Naive thymus-derived CD8-positive, alpha-beta T cell (primary cell): ENCODE measurements at regions not wholly inside any gene's neighbourhood (a gene's known extent, or its start where the extent isn't known, plus 50 kb on each side); places are given as distances from the start of the nearest gene placed in this dataset.
A peak's percentile ranks its signal among the peaks of the same experiment; 100 is the strongest.

ENCODE experiments used
- ATAC-seq, 2 donors: fragments of 150-1000 bp; cut with Tn5 transposase in 1 of 2; sonication (Bioruptor Pico), chemical (Tn5 transposase) in 1 of 2; 1 replicate in 1 of 2; 2 replicates in 1 of 2; pipeline ENCODE4 v1.10.0; 2021; ENCODE audit warnings: mild to moderate bottlenecking in 2 of 2, moderate library complexity in 2 of 2
- POLR2A ChIA-PET: fragments of 350-600 bp; sonication (Branson Sonifier 250); formaldehyde crosslinking; loops from one replicate; lab custom pipeline; 2021; ENCODE audit warnings: antibody characterized with exemption; lab: Charles Lee
- DNase-seq, 10 donors: peaks; one replicate each; pipeline versions ENCODE4 v3.0.0 to v3.0.0-alpha.2; 2020 to 2022
- H3K27ac Mint-ChIP-seq, 10 donors: one replicate each; pipeline ENCODE4 v1.8.0; 2020 to 2022; ENCODE audit warnings: mild to moderate bottlenecking in 10 of 10, mixed read lengths in 10 of 10, moderate library complexity in 4 of 10, inconsistent platforms in 1 of 10
- H3K27me3 Mint-ChIP-seq, 5 donors: one replicate each; pipeline ENCODE4 v1.8.0; 2021 to 2022; ENCODE audit warnings: mixed read lengths in 5 of 5
- H3K36me3 Mint-ChIP-seq, 3 donors: one replicate each; pipeline ENCODE4 v1.8.0; 2020 to 2022; ENCODE audit warnings: mixed read lengths in 3 of 3, mild to moderate bottlenecking in 2 of 3, inconsistent platforms in 1 of 3
- H3K4me1 Mint-ChIP-seq, 4 donors: one replicate each; pipeline ENCODE4 v1.8.0; 2021 to 2022; ENCODE audit warnings: mixed read lengths in 4 of 4
- H3K4me3 Mint-ChIP-seq, 10 donors: one replicate each; pipeline ENCODE4 v1.8.0; 2020 to 2022; ENCODE audit warnings: mild to moderate bottlenecking in 10 of 10, mixed read lengths in 10 of 10, moderate library complexity in 6 of 10, inconsistent platforms in 1 of 10
- H3K9me3 Mint-ChIP-seq, 9 donors: one replicate each; pipeline ENCODE4 v1.8.0; 2020 to 2022; ENCODE audit warnings: mixed read lengths in 9 of 9, mild to moderate bottlenecking in 3 of 9, inconsistent platforms in 1 of 9, moderate library complexity in 1 of 9

GRCh38 chr5:2110137-2110933, 227.6 kb upstream of the IRX4 start:
- H3K4me3 Mint-ChIP-seq = no peak overlapping the region
- H3K4me1 Mint-ChIP-seq = no peaks in the 10 kb centered on the region
- peaks cover 0 to 24% (median 5%) of the 10 kb centered on the region in 5 donors for H3K27me3 Mint-ChIP-seq
- DNase-seq (no peak), ATAC-seq (no peak)
- POLR2A ChIA-PET = no interaction called here
- H3K36me3 Mint-ChIP-seq = peaks cover 0 to 13% (median 0%) of the 10 kb centered on the region in 3 donors
- H3K9me3 Mint-ChIP-seq = peaks cover 8 to 15% (median 10%) of the 10 kb centered on the region in 9 donors
- H3K27ac Mint-ChIP-seq = no peak overlapping the region

GRCh38 chr5:2109566-2109965, 226.8 kb upstream of the IRX4 start:
- Mint-ChIP-seq H3K4me3 (no peak overlapping the region), H3K27ac (no peak overlapping the region), H3K27me3 (peaks cover 0 to 16% (median 5%) of the 10 kb centered on the region in 5 donors), H3K9me3 (peaks cover 8 to 20% (median 10%) of the 10 kb centered on the region in 9 donors), H3K36me3 (peaks cover 0 to 13% (median 0%) of the 10 kb centered on the region in 3 donors), H3K4me1 (no peaks in the 10 kb centered on the region)
- ATAC-seq (no peak), DNase-seq (no peak)
- POLR2A ChIA-PET = no interaction called here

- peaks cover 0 to 13% (median 0%) of the 10 kb centered on the region in 3 donors for H3K36me3 Mint-ChIP-seq
- DNase-seq = no peak
- H3K27me3 Mint-ChIP-seq = peaks cover 0 to 14% (median 7%) of the 10 kb centered on the region in 5 donors
- no peak overlapping the region for H3K27ac Mint-ChIP-seq
- peaks cover 8 to 20% (median 10%) of the 10 kb centered on the region in 9 donors for H3K9me3 Mint-ChIP-seq
- POLR2A ChIA-PET = no interaction called here
- no peak for ATAC-seq
- no peak overlapping the region for H3K4me3 Mint-ChIP-seq
- H3K4me1 Mint-ChIP-seq = no peaks in the 10 kb centered on the region
Measured at GRCh38 chr5:2106721-2107120, 224.0 kb upstream of the IRX4 start.

DNA sequence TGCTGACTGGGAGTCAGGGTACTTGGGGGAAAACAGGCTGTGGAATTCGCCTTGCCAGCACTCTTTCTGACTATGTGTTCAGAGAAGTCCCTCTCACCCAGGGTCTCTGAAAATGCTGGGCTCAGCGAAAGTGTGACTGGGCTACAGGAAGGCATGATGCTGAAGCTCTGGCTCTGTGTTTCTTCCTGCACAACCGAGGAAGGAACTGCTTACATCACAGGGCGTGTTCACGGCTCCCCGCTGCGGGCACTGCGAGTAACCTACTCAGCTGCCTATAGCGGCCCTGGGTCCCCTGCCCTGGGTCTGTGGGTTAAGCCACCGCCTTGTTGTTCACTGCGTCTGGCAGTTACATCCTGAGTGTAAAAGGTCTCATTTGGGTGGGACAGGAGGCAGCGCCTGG, 222.4 kb upstream of the IRX4 start:
- POLR2A ChIA-PET = no interaction called here
- no peak for ATAC-seq
- Mint-ChIP-seq H3K4me1 (no peaks in the 10 kb centered on the region), H3K4me3 (no peak overlapping the region), H3K36me3 (peaks cover 0 to 13% (median 0%) of the 10 kb centered on the region in 3 donors), H3K27me3 (peaks cover 4 to 21% (median 12%) of the 10 kb centered on the region in 5 donors), H3K9me3 (peaks cover 8 to 20% (median 10%) of the 10 kb centered on the region in 9 donors), H3K27ac (peak overlapping the region in 1 of 10 donors; percentile 41)
- no peak for DNase-seq

DNA sequence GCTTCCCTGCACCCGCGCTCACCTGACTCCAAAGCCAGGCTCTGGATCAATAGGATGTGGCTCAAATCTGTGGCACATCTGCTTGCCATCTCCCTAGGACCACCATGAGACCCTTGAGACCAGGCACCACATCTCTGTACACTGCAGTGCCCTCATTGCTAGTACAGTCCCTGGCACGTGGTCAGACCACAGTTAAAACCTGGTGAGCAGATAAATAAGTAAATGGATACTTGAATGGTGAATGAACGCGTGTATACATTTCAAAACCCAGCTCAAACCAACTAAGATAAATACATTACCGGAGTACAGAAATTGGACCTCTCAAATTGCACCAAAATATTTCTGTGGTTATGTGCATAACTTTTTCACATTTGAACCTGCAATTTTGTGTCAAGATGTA, 221.2 kb upstream of the IRX4 start:
- H3K36me3 Mint-ChIP-seq = peaks cover 0 to 13% (median 0%) of the 10 kb centered on the region in 3 donors
- peaks cover 8 to 20% (median 10%) of the 10 kb centered on the region in 9 donors for H3K9me3 Mint-ChIP-seq
- peaks cover 4 to 26% (median 12%) of the 10 kb centered on the region in 5 donors for H3K27me3 Mint-ChIP-seq
- H3K4me1 Mint-ChIP-seq = no peaks in the 10 kb centered on the region
- no peak overlapping the region for H3K27ac Mint-ChIP-seq
- H3K4me3 Mint-ChIP-seq = no peak overlapping the region
- no peak for DNase-seq
- POLR2A ChIA-PET = no interaction called here
- no peak for ATAC-seq

DNA sequence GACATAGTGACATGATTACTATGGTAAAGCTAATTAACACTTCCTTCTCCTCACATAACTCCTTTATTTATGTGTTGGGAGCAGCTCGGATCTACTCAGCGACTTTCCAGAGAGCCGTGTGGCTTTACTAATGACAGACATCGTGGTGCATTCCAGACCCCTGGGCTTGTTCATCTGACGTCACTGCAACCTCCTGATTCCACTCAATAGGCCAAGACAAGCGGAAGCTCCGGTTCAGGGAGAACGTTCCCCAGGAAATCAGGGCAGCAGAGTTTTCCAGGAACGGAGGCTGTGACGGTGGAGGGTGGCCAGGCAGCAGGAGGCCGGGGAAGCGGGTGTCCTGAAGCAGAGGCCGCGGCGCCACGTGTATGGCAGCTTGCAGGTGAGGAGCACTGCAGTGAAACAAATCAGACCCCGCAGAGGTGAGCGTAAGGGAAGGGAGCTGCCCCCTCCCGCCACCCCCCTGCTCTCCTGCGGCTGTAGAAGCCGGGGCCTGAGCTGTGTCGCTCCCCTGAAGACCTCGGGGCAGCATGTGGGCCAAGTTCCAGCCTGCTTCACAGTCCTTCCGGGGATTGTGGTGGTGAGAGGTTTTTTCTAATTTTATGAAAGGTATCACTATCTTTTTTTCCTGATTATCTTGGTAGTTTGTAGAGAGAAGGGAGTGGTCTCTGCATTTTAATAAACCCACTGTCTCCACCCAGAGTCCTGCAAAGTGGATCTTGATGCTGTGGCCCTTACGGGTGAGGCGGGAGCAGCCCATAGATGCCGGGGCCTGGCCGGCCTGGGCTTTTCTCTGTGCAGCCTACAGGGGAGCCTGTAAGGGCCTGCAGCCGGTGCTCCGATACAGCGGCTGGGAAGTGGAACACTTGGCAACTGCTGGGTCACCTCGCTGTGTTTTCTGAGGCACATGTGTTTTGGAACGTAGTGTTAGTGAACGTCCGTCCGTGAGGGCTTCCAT, 220.4 kb upstream of the IRX4 start:
- POLR2A ChIA-PET = no interaction called here
- H3K9me3 Mint-ChIP-seq = peaks cover 8 to 20% (median 10%) of the 10 kb centered on the region in 9 donors

GRCh38 chr5:2101685-2102084, 219.0 kb upstream of the IRX4 start:
- POLR2A ChIA-PET = no interaction called here
- Mint-ChIP-seq H3K9me3 (peaks cover 8 to 18% (median 10%) of the 10 kb centered on the region in 9 donors), H3K27me3 (peaks cover 9 to 45% (median 21%) of the 10 kb centered on the region in 5 donors), H3K4me3 (no peak overlapping the region), H3K4me1 (no peaks in the 10 kb centered on the region), H3K36me3 (peaks cover 0 to 11% (median 0%) of the 10 kb centered on the region in 3 donors), H3K27ac (no peak overlapping the region)
- ATAC-seq (no peak), DNase-seq (no peak)

More for the DNA sequence above, 220.4 kb upstream of the IRX4 start:
- ATAC-seq (no peak), DNase-seq (no peak)
- Mint-ChIP-seq H3K27me3 (peaks cover 4 to 31% (median 13%) of the 10 kb centered on the region in 5 donors), H3K36me3 (peaks cover 0 to 13% (median 0%) of the 10 kb centered on the region in 3 donors), H3K4me3 (no peak overlapping the region), H3K27ac (no peak overlapping the region), H3K4me1 (no peaks in the 10 kb centered on the region)

- Mint-ChIP-seq H3K27me3 (peaks cover 8 to 56% (median 20%) of the 10 kb centered on the region in 5 donors), H3K4me3 (no peak overlapping the region), H3K4me1 (peaks cover 0 to 2% (median 0%) of the 10 kb centered on the region in 4 donors), H3K36me3 (no peaks in the 10 kb centered on the region), H3K9me3 (peaks cover 0 to 2% (median 0%) of the 10 kb centered on the region in 9 donors), H3K27ac (no peak overlapping the region)
- no peak for DNase-seq
- no peak for ATAC-seq
- POLR2A ChIA-PET = no interaction called here
Measured at GRCh38 chr5:2096887-2097505, 214.3 kb upstream of the IRX4 start.

DNA sequence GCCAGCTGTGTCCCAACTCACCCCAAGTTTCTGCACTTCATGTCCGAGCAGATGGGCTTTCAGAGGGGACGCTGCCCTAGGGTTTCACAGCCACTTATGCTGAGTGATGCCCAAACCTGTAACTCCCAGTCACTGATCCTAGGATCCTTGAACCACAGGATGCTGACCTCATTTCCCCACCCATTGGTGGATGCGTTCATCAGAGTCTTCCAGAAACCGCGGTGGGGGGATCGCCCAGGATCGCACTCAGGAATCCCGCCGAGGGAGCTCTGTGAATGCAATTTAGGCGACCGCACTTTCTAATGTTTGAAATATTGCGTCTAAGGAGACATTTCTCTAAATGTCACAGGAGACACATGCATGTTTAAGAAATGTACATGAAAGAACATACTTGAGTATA, 212.3 kb upstream of the IRX4 start:
- no peak overlapping the region for H3K27ac Mint-ChIP-seq
- H3K36me3 Mint-ChIP-seq = no peaks in the 10 kb centered on the region
- H3K4me3 Mint-ChIP-seq = no peak overlapping the region
- H3K4me1 Mint-ChIP-seq = peaks cover 0 to 2% (median 0%) of the 10 kb centered on the region in 4 donors
- peaks cover 4 to 42% (median 20%) of the 10 kb centered on the region in 5 donors for H3K27me3 Mint-ChIP-seq
- ATAC-seq (no peak), DNase-seq (no peak)
- H3K9me3 Mint-ChIP-seq = peaks cover 0 to 2% (median 0%) of the 10 kb centered on the region in 9 donors
- POLR2A ChIA-PET = no interaction called here

DNA sequence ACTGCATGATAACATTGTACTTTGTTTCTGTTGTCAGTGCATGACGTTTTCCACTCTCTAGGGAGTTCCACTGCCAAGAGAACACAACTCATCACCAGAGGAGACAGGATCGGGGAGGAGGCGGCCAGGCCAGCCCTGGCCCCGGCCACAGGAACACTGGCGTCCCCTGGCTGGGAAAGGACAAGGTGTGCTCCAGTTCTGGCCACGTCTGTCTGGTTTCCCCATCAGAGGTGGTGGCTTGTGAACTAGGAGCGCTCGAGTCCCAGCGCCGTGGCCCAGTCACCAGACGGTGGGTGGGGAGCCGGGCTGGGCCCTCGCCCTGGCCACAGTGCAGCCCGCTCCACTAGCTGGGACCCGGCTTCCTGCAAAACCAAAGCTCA, 211.9 kb upstream of the IRX4 start:
- POLR2A ChIA-PET = no interaction called here
- peaks cover 0 to 2% (median 0%) of the 10 kb centered on the region in 9 donors for H3K9me3 Mint-ChIP-seq
- DNase-seq (no peak), ATAC-seq (no peak)
- peaks cover 4 to 38% (median 18%) of the 10 kb centered on the region in 5 donors for H3K27me3 Mint-ChIP-seq
- H3K4me3 Mint-ChIP-seq = no peak overlapping the region
- H3K36me3 Mint-ChIP-seq = no peaks in the 10 kb centered on the region
- peaks cover 0 to 2% (median 0%) of the 10 kb centered on the region in 4 donors for H3K4me1 Mint-ChIP-seq
- H3K27ac Mint-ChIP-seq = peak overlapping the region in 1 of 10 donors; percentile 20

GRCh38 chr5:2093859-2094615, 211.3 kb upstream of the IRX4 start:
- H3K27me3 Mint-ChIP-seq = peaks cover 5 to 34% (median 19%) of the 10 kb centered on the region in 5 donors
- H3K9me3 Mint-ChIP-seq = peaks cover 0 to 2% (median 0%) of the 10 kb centered on the region in 9 donors
- ATAC-seq (no peak), DNase-seq (no peak)
- peaks cover 0 to 2% (median 0%) of the 10 kb centered on the region in 4 donors for H3K4me1 Mint-ChIP-seq
- POLR2A ChIA-PET = no interaction called here
- peak overlapping the region in 1 of 10 donors; percentile 20 for H3K27ac Mint-ChIP-seq
- no peaks in the 10 kb centered on the region for H3K36me3 Mint-ChIP-seq
- no peak overlapping the region for H3K4me3 Mint-ChIP-seq

- ATAC-seq (no peak), DNase-seq (no peak)
- POLR2A ChIA-PET = no interaction called here
- no peak overlapping the region for H3K27ac Mint-ChIP-seq
- peaks cover 5 to 22% (median 13%) of the 10 kb centered on the region in 5 donors for H3K27me3 Mint-ChIP-seq
- no peak overlapping the region for H3K4me3 Mint-ChIP-seq
- H3K9me3 Mint-ChIP-seq = peaks cover 0 to 3% (median 0%) of the 10 kb centered on the region in 9 donors
- no peaks in the 10 kb centered on the region for H3K36me3 Mint-ChIP-seq
- H3K4me1 Mint-ChIP-seq = peaks cover 0 to 2% (median 0%) of the 10 kb centered on the region in 4 donors
Measured at GRCh38 chr5:2091921-2092320, 209.2 kb upstream of the IRX4 start.
